Small intestine (tissue), 7 donors: ENCODE measurements at regions not wholly inside any gene's neighbourhood (a gene's known extent, or its start where the extent isn't known, plus 50 kb on each side); places are given as distances from the start of the nearest gene placed in this dataset.

ENCODE experiments used
- DNase-seq, 2 donors: peaks; one replicate each; pipeline versions ENCODE4 v3.0.0 to v3.0.0-alpha.2; 2013
- FAIRE-seq: peaks from 2 replicates; lab custom pipeline; 2012; peaks lifted over from hg19 to GRCh38; lab: Jason Lieb, UNC
- H3K27ac ChIP-seq, 3 donors: one replicate each; pipeline ENCODE4 v1.5.1; 2013; ENCODE audit warnings: low read length in 2 of 3, mild to moderate bottlenecking in 2 of 3, control low read depth in 1 of 3, inconsistent platforms in 1 of 3, low read depth in 1 of 3, moderate library complexity in 1 of 3
- H3K27me3 ChIP-seq, 3 donors: one replicate each; pipeline ENCODE4 v1.6.1; 2013; ENCODE audit warnings: low read length in 3 of 3, inconsistent platforms in 1 of 3; ENCODE audit not compliant: control insufficient read depth in 3 of 3, insufficient read depth in 3 of 3
- H3K36me3 ChIP-seq, 3 donors: one replicate each; pipeline ENCODE4 v1.6.1; 2013; ENCODE audit warnings: low read length in 3 of 3, inconsistent platforms in 1 of 3, low read depth in 1 of 3, mild to moderate bottlenecking in 1 of 3, moderate library complexity in 1 of 3; ENCODE audit not compliant: control insufficient read depth in 3 of 3, insufficient read depth in 2 of 3
- H3K4me1 ChIP-seq, 3 donors: one replicate each; pipeline ENCODE4 v1.6.1; 2013; ENCODE audit warnings: low read length in 2 of 3, inconsistent platforms in 1 of 3, low read depth in 1 of 3, mild to moderate bottlenecking in 1 of 3, moderate library complexity in 1 of 3; ENCODE audit not compliant: control insufficient read depth in 3 of 3, insufficient read depth in 2 of 3
- H3K4me3 ChIP-seq, 3 donors: one replicate each; pipeline ENCODE4 v1.5.1; 2013; ENCODE audit warnings: low read length in 3 of 3, control low read depth in 1 of 3, inconsistent platforms in 1 of 3, low read depth in 1 of 3, mild to moderate bottlenecking in 1 of 3, moderate library complexity in 1 of 3
- H3K9me3 ChIP-seq, 2 donors: one replicate each; pipeline ENCODE4 v1.6.1; 2013; ENCODE audit warnings: low read depth in 1 of 2, low read length in 1 of 2; ENCODE audit not compliant: control insufficient read depth in 2 of 2, insufficient read depth in 1 of 2
- WGBS, 3 donors: extraction: QIAGEN DNeasy Blood & Tissue Kit; methylation state at CpG; one replicate each; pipeline ENCODE4 v1.1.7; 2013; 5-methylcytosine and 5-hydroxymethylcytosine counted together
- donor health status: healthy with polysubstance abuse.
- donor health status: control.
- donor health status: control.
- donor health status: Bipolar disorder and iron deficiency.
- donor health status: healthy.

DNA sequence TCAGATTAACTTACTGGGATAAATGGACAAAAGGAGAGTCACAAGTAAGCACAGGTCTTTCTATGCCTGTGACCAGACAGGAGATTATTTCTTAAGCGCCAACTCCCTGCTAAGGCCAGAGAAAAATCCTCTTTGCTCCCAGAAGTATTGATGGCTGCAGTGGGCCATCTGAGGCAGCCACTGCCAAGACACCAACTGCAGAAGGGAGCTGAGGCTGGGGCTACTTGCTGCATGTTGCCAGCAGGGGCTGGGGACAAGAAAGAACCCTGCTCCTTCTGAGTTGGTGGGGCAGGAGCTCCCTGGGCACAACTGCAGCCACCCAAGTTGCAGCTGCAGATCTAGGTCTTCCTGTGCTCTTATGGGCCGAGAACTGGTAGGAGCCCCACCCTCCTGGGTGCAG, 1075.3 kb downstream of the PCDH18 start:
- H3K27ac ChIP-seq: no peak overlapping the region
- no peaks in the 10 kb centered on the region for H3K27me3 ChIP-seq
- no peaks in the 10 kb centered on the region for H3K36me3 ChIP-seq
- no peak for FAIRE-seq
- H3K4me3 ChIP-seq: no peak overlapping the region
- H3K9me3 ChIP-seq: no peaks in the 10 kb centered on the region
- DNase-seq: no peak
- no peaks in the 10 kb centered on the region for H3K4me1 ChIP-seq
- 78 to 92% (median 92%) methylated on average over 2 of the region's 2 CpGs for WGBS, 3 donors

DNA sequence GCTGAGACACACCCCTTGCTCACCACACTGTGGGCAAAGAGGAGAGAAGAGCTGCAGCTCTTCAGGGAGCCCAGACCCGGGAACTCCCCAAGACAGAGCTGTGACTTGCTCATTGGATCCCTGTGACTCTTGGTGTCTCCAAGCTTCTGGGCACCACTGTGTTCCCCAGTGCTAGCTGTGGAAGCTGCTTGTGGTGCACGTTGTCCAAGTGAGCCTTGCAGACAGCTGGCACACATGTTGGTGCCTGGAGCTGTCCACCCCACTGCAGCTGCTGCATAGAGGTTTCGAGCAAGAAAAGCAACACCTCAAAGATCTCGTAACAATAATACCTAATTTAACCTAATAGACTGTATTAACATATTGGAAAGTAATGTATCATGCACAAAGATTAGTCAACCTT, 1089.3 kb downstream of the PCDH18 start:
- DNase-seq (no peak), FAIRE-seq (no peak)
- H3K4me3 ChIP-seq: no peak overlapping the region
- no peaks in the 10 kb centered on the region for H3K36me3 ChIP-seq
- no peak overlapping the region for H3K27ac ChIP-seq
- H3K9me3 ChIP-seq: peaks cover 0 to 9% of the 10 kb centered on the region in 2 donors
- 72 to 86% (median 80%) methylated on average over 4 of the region's 4 CpGs for WGBS, 3 donors
- no peaks in the 10 kb centered on the region for H3K27me3 ChIP-seq
- H3K4me1 ChIP-seq: no peaks in the 10 kb centered on the region

DNA sequence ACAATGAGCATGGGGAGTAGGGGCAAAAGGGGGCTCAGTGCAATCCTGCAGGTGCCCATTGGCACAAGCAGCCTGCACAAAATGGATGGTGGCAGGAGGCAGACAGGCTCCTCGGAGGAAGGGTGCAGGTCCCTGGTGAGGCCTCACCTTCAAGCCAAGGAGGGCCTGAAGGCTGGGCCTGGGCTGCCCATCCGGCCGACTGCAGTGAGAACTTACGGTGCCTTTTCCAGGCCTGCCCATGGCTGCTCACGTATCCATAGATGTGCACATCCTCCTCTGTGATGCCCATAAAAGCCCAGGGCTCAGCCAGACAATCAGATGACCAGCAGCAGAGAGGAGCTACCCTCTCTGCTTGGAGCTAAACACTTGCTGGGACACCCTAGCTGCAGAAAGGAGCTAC, 1089.8 kb downstream of the PCDH18 start:
- H3K4me3 ChIP-seq: no peak overlapping the region
- H3K27me3 ChIP-seq: no peaks in the 10 kb centered on the region
- DNase-seq: no peak
- H3K27ac ChIP-seq: no peak overlapping the region
- FAIRE-seq: no peak
- H3K9me3 ChIP-seq: peaks cover 0 to 9% of the 10 kb centered on the region in 2 donors
- no peaks in the 10 kb centered on the region for H3K4me1 ChIP-seq
- H3K36me3 ChIP-seq: no peaks in the 10 kb centered on the region
- 86 to 94% (median 90%) methylated on average over 5 of the region's 5 CpGs for WGBS, 3 donors

DNA sequence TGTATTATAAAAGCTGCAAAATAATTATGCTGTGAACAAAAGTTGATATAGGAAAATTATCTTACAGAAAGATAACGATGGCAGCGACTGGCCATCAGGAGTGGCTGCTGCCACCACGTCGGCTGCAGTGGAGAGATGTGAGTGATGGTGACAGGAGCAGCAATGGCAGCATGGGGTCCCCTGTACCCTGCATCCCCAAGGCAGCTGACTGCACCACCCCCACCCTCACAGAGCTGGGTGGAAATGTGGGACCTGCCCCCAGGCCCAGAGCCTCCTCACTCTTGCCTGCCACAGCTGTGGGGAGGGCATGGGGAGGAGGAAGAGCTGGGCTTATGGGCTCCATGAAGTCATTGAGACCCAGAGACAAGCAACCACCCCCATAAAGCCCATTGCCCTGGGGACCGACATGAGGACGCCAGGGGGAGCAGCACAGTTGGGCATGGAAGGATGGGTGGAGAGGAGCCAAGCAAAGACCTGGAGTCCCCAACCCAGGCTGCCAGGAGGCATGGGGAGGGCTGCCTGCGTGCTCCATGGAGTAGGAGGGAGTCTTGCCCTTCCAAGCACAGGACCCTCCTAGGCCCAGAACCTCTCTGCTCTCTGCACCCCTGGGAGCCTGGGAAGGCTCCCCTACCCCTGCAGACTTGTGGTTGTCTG, 1090.5 kb downstream of the PCDH18 start:
- no peak overlapping the region for H3K27ac ChIP-seq
- H3K36me3 ChIP-seq: no peaks in the 10 kb centered on the region
- no peaks in the 10 kb centered on the region for H3K27me3 ChIP-seq
- WGBS, 3 donors: 89 to 90% (median 89%) methylated on average over 7 of the region's 7 CpGs
- DNase-seq: no peak
- FAIRE-seq: no peak
- H3K4me3 ChIP-seq: no peak overlapping the region
- no peaks in the 10 kb centered on the region for H3K4me1 ChIP-seq
- H3K9me3 ChIP-seq: peaks cover 0 to 9% of the 10 kb centered on the region in 2 donors

DNA sequence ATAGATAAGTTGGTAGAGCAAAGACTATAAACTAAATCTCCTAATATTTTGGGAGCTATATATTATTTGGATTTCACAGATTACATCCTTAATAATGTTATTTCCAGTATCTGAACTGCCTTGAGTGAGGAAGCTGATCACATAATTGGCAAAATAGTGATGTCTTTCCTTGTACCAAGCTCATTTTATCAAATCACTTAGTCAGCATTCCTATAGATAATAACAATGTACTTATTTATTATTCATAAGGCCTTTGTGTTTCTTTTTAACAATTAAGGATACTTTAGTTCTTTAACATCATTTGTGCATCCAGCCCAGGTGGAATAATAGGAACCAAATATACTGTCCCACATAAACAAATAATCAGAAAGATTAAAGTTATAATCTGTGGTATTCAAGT, 1093.6 kb downstream of the PCDH18 start:
- Histone ChIP-seq H3K4me3 (no peak overlapping the region), H3K27me3 (no peaks in the 10 kb centered on the region), H3K27ac (no peak overlapping the region), H3K9me3 (peaks cover 0 to 9% of the 10 kb centered on the region in 2 donors), H3K4me1 (no peaks in the 10 kb centered on the region), H3K36me3 (no peaks in the 10 kb centered on the region)
- no peak for FAIRE-seq
- no peak for DNase-seq

DNA sequence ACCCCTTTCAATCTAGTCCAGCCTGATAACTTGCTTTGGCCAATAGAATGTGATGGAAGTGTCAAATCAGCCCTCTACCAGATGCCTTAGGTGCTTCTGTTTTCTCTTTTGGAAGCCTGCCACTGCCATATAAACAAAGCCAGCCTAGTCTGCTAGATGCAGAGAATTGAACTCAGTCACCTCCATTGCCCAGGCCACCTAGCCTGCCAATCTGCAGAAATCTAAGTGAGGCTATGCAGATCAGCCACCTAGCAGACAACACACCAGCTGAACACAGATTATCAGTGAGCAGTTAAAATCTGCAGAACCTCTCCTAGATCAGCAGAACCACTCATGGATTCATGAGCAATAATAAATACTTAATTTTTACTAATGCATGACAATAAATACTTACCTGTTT, 1108.2 kb downstream of the PCDH18 start:
- Histone ChIP-seq H3K27ac (no peak overlapping the region), H3K4me3 (no peak overlapping the region), H3K36me3 (no peaks in the 10 kb centered on the region), H3K4me1 (no peaks in the 10 kb centered on the region), H3K9me3 (no peaks in the 10 kb centered on the region), H3K27me3 (no peaks in the 10 kb centered on the region)
- FAIRE-seq (no peak), DNase-seq (no peak)

DNA sequence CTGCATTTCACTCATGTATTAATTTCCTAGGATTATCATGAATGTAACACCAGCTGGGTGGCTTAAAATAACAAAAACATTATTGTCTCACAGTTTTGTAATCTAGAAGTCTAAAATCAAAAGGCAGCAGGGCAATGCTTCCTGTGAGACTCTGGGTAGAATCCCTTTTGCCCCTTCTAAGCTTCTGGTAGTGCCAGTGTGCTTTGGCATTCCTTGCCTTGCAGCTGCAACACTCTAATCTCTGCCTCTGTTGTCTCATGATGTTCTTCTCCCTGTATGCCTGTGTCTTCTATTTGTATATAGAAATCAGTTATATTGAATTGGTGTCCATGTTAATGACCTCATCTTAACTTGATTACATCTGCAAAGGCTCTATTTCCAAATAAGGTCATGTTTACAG, 1117.3 kb downstream of the PCDH18 start:
- no peak for FAIRE-seq
- Histone ChIP-seq H3K36me3 (no peaks in the 10 kb centered on the region), H3K4me1 (no peaks in the 10 kb centered on the region), H3K9me3 (no peaks in the 10 kb centered on the region), H3K27me3 (no peaks in the 10 kb centered on the region), H3K4me3 (no peak overlapping the region), H3K27ac (no peak overlapping the region)
- no peak for DNase-seq

DNA sequence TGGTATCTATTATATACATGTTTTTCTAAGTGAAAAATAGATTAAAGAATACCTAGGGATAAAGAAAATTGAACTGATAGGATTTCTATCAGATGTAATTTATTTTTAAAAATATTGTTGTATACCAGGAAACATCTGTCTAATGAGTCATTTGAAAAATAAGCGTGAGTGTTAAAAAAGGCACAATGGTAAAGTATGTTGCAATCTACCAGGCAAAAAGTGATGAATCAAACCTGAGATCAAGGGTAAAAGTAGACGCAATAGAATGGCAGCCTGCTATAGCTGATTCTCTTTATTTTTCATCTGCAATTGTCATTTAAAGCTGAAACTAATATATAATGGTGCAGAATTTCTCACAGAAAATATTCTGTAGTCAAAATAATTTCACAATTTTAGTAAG, 1119.6 kb downstream of the PCDH18 start:
- 69 to 75% (median 72%) methylated on average over 2 of the region's 2 CpGs for WGBS, 3 donors
- FAIRE-seq (no peak), DNase-seq (no peak)
- H3K27ac ChIP-seq: no peak overlapping the region
- H3K9me3 ChIP-seq: no peaks in the 10 kb centered on the region
- no peak overlapping the region for H3K4me3 ChIP-seq
- no peaks in the 10 kb centered on the region for H3K27me3 ChIP-seq
- H3K4me1 ChIP-seq: no peaks in the 10 kb centered on the region
- no peaks in the 10 kb centered on the region for H3K36me3 ChIP-seq

DNA sequence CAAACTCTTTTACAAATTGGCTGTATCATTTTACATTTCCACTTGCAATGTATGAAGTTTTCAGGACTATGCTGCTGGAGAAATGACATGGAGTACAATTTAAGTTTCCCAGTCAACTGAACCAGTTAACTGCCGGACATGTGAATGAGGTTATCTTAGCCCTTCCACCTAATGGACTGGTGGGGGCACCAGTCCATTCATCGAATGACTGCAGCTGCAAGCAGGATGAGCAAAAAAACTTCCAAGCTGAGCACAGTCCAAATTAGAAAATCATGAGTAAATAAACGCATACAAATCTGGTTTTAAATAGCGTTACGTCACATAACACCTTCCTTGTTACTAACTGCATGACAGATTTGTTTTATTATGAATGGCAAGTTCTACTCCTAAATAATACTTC, 1131.5 kb downstream of the PCDH18 start:
- no peaks in the 10 kb centered on the region for H3K27me3 ChIP-seq
- DNase-seq (no peak), FAIRE-seq (no peak)
- 80 to 85% (median 82%) methylated on average over 5 of the region's 5 CpGs for WGBS, 3 donors
- H3K36me3 ChIP-seq: no peaks in the 10 kb centered on the region
- no peaks in the 10 kb centered on the region for H3K4me1 ChIP-seq
- peaks cover 0 to 4% of the 10 kb centered on the region in 2 donors for H3K9me3 ChIP-seq
- H3K27ac ChIP-seq: no peak overlapping the region
- no peak overlapping the region for H3K4me3 ChIP-seq
